ENCODE measurements at regions not wholly inside any gene's neighbourhood (a gene's known extent, or its start where the extent isn't known, plus 50 kb on each side); places are given as distances from the start of the nearest gene placed in this dataset.
"Not testable (repeated sequence)": the region's sequence is repeated elsewhere in the genome, so short reads cannot be mapped to it uniquely, and the experiment has no call there.

GRCh38 chr16:82298472-82298871 lies 128.4 kb upstream of the MPHOSPH6 start:
- no peak for DNase-seq

DNA sequence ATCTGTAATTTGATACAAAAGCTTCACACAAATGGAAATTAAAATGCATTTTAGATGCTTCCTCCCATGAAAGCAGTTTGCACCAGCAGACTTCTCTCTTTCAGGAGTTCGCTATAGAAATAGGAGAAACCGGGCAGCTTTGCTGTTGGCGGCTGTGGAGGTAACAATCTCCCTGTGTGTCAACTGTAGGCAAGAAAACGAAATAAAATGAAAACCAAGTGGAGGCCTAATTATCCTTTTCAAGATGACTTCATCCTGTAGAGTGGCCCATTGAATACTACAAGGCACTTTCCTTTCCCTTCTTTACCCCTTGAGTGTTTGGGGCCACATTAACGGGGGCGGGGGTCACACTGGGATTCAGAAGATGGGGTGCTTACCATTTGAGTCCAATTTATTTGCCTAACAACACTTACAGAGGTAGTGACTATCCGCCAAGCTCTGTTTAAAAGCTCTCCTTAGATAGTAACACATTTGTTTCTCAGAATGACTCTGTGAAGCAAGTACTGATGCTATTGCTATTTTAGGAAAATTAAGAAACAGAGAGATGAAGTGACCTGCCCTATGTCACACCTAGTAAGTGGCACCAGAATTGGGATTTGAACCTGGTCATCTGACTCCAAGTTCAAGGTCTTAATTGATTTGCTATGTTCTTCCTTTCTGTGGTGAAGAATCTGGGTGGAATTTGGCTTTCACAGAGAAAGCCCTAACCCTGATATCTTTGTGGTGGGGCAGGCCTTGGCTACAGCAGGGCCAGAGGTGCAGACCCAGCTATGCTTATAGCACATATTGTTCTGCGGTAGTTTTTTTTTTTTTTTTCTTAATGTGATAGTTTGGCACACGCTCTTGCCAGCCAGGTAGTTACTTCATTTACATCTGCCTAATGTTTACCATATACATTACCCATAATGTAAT lies 125.5 kb upstream of the MPHOSPH6 start:
- no peak for DNase-seq

- no peak for DNase-seq
These were observed 123.6 kb upstream of the MPHOSPH6 start for GRCh38 chr16:82293671-82294070.

DNA sequence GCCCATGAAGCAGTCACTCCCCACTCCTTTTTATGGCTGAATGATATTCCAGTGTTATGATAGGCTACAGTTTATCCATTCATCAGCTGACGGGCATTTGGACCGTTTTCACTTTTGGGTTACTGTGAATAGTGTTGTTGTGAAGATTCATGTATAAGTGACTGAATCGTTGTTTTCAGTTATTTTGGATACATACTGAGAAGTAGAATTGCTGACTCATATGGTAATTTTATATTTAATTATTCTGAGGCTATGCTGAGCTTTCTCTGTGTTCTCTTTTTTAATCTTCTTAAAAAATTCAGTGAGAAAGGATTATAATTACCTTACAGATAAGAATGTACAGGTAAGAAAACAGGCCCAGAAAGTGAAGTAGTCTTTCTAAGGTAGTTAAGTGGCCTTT lies 117.9 kb upstream of the MPHOSPH6 start:
- no peak for DNase-seq

- no peak for DNase-seq
These were observed 112.6 kb upstream of the MPHOSPH6 start for GRCh38 chr16:82282662-82283061.

DNA sequence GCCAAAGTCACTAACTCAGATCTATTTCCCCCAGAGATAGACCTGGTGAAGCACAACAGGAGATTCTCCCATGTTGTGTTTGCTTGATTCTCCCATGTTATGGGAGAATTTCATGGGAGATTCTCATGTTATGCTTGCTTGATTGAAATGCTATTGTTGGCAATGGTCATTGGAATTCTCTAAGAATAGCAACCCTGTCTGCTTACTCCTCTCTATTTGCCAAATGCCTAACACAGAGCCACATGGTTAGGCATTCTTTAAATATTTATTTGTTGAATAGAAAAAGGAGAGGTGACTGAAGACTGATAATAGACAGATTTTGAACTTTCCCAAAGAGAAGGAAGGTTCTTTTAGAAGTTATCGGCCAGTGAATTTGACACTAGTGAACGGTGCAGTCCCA lies 111.5 kb upstream of the MPHOSPH6 start:
- DNase-seq = no peak

GRCh38 chr16:82280867-82281266 lies 110.8 kb upstream of the MPHOSPH6 start:
- DNase-seq = no peak

DNA sequence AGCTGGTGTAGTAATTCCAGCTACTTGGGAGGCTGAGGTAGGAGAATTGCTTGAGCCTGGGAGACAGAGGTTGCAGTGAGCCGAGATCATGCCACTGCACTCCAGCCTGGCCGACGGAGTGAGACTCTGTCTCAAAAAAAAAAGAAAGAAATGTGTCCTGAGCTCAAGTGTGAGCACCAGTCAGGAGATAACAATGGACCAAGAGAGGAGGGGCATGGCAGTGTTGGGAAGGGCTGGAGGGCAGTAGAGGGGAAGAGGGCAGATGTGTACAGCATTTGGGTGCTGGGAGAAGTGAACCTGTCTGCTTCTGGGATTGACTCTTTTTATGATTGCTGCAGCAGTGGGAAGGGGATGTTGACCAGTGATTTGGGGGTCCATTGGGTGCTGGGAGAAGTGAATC lies 105.3 kb upstream of the MPHOSPH6 start:
- DNase-seq = not testable (repeated sequence)

DNA sequence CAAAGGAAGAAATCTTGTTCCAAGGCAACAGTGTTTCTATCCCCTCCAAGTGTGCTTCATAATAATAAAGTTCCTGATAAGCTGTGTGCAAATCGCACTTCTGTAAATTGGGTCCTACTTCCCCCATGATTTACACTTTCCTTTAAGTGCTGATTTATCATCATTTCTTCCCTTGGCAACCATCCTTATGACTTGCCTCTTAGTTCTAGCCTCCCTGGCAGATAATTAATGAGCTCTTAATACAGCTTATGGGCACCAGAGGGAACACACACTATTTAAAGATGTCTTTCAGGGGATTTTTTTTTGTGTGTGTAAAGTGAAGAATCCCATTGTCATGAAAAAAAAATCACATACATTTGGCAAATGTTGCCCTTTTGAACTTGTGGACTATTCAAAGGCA lies 101.6 kb upstream of the MPHOSPH6 start:
- DNase-seq = no peak

DNA sequence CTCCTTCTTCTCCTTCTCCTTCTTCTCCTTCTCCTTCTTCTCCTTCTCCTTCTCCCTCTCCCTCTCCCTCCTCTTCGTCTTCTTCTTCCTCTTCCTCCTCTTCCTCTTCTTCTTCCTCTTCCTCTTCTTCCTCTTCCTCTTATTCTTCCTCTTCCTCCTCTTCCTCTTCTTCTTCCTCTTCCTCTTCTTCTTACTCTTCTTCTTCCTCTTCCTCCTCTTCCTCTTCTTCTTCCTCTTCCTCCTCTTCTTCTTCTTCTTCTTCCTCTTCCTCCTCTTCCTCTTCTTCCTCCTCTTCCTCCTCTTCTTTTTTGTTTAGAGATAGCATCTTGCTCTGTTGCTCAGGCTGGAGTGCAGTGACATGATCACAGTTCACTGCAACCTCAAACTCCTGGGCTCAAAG lies 97.7 kb upstream of the MPHOSPH6 start:
- DNase-seq = not testable (repeated sequence)

- no peak for DNase-seq
These were observed 95.8 kb upstream of the MPHOSPH6 start for GRCh38 chr16:82265809-82266208.

- peak; percentile 19 for DNase-seq
These were observed 94.7 kb upstream of the MPHOSPH6 start for GRCh38 chr16:82264756-82265155.

- DNase-seq = peak; percentile 56
These were observed 93.6 kb upstream of the MPHOSPH6 start for GRCh38 chr16:82263521-82264143.

DNA sequence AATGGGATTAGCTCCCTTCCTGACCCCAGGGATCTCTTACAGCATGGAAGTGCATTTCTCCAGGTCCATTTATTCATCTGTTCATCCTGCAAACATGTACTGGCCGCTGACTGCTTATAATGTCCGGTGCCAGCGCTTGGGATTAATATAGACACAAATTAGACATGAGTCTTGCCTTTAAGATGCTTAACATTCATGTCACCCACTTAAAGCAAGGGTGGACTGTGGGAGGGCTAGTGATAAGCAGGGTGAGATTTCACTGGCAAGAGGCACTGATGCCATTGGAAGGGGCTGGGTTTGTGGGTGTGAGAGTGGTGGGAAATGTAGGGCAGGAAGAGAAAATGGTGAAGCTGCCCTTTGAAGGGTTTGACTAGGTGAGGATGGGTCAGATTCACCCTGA lies 92.2 kb upstream of the MPHOSPH6 start:
- no peak for DNase-seq

GRCh38 chr16:82260212-82260795 lies 90.3 kb upstream of the MPHOSPH6 start:
- DNase-seq = no peak

DNA sequence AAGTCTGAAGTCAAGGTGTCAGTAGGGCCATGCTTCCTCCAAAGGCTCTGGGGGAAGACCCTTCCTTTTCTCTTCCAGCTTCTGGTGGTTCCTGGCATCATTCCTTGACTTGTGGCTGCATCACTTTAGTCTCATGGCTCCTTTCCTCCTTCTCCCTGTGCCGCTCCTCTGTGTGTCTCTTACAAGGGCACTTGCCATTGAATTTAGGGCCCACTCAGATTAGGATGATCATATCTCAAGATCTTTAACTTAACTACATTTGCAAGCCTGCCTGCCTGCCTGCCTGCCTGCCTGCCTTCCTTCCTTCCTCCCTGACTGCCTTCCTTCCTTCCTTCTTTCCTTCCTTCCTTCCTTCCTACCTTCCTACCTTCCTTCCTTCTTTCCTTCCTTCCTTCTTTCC lies 89.7 kb upstream of the MPHOSPH6 start:
- DNase-seq = no peak

GRCh38 chr16:82257990-82258389 lies 88.0 kb upstream of the MPHOSPH6 start:
- DNase-seq = no peak

DNA sequence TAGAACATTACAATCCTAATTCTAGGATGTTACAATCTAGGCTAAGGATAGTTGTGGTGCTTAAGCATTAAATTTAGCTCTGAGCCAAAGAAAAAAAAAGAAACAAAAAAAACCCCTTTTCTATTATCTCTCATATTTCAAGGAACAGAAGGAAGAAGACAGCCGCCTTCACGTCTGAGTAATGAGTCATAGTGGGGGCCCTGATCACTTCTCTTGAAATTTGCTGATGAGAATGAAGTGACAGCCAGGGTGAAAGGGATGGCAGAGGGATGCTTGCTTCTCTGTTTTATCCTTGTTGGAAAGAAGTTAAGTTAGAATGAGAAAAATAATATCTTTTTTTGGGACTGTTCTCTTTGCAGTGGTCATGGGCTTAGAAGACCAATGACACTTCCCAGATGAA lies 82.6 kb upstream of the MPHOSPH6 start:
- DNase-seq = no peak

DNA sequence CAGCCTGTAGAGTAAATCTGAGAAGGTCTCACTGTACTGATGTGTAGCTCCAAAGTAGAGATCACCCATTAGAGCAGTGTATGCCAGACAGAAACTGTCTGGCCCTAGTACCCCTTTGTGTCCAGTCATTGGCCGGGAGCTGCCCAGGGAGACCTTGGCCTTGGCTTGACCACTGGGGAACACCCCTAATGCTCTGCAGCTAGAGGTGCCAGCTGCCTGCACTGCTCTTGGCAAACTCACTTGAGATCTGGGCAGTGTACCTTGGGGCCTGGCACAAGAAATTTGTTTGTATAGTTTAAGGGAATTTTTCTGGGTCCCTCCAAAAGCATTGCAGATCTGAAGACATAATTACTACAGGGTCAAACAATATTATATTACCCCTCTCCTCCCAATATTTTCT lies 78.7 kb upstream of the MPHOSPH6 start:
- no peak for DNase-seq

- DNase-seq = no peak
These were observed 78.1 kb upstream of the MPHOSPH6 start for GRCh38 chr16:82248012-82248656.

DNA sequence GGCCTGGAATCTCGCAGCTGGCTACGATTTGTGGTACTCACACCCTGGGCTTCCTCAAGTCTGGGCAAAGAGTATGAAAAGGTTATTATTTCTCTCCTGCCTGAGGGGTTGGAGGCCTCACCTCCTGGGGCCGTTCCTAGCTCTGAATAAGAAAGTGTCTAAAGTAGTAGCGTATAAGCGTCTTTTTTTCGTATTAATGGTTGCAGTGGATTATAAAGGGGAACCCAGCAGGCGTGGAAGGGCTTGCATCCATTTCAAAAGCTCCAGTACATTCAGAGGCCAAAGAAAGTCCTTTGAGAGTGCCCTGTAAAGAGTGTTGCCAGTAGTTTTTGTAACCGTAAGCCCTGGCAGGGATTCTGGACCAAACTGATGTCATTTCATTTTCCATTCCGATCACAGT lies 72.2 kb upstream of the MPHOSPH6 start:
- no peak for DNase-seq

GRCh38 chr16:82241469-82242052 lies 71.5 kb upstream of the MPHOSPH6 start:
- DNase-seq = no peak
